NCI-H1694 (cell line): ENCODE measurements at regions not wholly inside any gene's neighbourhood (a gene's known extent, or its start where the extent isn't known, plus 50 kb on each side); places are given as distances from the start of the nearest gene placed in this dataset.
"Not testable (repeated sequence)": the region's sequence is repeated elsewhere in the genome, so short reads cannot be mapped to it uniquely, and the experiment has no call there.

ENCODE experiments used
- DNase-seq: peaks from one replicate; lab custom pipeline; 2025; lab: John Stamatoyannopoulos, UW

DNA sequence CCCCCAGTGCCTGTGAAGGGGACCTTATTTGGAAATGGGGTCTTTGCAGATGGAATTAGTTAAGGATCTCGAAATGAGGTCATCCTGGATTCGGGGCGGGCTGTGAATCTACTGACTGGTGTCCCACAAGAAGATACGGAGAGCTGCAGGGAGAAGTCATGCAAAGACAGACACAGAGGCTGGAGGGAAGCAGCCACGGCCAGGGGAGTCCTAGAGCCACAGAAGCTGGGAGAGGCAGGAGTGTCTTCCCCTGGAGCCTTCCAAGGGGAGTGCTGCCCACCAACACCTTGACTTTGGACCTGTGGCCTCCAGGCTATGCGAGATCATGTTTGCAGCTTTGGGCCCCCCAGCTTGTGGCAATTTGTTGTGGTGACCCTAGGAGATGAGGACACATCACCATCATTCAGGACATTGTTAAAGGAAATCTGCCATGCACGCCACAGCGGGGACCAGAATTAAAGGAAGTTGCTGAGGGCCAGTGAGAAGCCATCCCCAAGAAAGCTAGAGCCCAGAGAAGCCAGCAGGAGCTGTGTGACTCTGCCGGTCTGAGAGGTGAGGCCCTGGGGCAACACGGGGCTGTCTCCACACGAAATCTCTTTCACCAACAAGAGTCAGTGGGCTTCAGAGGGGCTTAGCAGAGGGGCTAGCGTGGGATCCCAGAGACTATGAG, 434.7 kb downstream of the BRD1 start:
- DNase-seq = no peak

DNA sequence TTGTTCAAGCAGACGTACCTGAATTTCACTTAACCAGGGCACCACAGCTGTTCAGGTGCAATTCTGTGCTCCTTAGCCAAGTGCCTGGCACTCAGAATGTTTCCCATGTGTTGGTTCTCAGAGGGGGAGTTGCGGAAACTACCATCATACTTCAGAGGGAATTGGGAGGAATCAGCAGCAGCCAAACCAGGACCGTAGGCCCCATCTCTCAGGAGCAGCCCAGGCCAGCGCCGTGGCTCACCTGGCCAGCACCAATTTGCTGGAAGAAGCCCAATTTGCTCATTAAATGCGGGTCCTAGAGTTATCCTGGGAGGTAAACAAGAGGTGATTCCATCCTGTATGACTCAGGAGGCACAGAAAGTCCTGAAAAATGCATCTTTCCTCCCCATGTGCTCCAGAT, 435.4 kb downstream of the BRD1 start:
- no peak for DNase-seq

DNA sequence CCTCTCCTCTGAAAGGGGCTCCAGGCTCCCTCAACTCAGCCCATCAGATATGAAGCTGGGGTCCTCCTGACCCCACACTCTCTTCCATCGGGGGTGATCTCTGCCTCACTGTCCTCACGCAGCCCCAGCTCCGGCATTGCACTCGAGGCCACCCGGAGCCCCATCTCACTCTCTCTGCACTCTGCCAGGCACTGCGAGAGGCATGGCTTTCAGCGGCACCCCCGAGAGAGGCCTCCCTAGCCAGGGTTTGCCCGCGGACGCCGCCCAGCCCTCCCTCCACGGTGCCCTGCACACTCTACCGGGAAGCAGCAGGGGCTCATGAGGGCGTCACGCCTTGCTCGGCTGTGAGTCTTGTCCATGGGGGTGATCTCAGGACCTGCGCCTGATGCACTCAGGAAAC, 436.2 kb downstream of the BRD1 start:
- no peak for DNase-seq

DNA sequence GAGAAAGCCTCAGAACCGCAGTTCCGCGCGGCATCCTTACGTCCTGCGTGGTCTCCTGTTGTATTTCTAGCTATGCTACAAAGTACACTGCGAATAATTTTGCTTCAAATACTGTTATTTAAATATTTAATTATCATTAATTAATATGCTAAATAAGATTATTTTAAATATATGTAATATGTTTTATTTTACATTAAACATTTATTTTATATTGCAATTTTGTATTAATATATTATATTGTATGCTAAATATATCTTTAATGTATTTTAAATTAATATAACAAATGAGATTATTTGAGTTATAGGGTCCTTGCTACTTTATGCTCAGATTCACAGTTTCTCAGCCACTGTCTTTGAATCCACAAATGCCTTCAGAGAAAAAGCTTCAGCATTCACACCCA, 436.7 kb downstream of the BRD1 start:
- no peak for DNase-seq

DNA sequence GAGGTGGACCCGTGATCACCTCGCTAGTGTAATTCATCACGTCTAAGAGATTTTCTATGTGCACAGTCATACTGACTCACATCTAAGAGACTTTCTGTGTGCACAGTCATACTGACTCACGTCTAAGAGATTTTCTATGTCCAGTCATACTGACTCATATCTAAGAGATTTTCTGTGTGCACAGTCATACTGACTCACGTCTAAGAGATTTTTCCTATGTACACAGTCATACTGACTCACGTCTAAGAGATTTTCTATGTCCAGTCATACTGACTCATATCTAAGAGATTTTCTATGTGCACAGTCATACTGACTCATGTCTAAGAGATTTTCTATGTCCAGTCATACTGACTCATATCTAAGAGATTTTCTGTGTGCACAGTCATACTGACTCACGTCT, 443.8 kb downstream of the BRD1 start:
- DNase-seq = not testable (repeated sequence)

DNA sequence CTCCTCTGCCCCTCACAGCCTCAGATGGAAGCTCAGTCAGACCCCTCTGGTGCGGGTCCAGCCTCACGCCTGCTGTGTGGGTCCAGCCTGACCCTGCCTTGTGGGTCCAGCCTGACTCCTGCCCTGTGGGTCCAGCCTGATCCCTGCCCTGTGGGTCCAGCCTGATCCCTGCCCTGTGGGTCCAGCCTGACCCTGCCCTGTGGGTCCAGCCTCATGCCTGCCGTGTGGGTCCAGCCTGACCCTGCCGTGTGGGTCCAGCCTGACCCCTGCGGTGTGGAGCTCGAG, 445.3 kb downstream of the BRD1 start:
- DNase-seq = no peak

DNA sequence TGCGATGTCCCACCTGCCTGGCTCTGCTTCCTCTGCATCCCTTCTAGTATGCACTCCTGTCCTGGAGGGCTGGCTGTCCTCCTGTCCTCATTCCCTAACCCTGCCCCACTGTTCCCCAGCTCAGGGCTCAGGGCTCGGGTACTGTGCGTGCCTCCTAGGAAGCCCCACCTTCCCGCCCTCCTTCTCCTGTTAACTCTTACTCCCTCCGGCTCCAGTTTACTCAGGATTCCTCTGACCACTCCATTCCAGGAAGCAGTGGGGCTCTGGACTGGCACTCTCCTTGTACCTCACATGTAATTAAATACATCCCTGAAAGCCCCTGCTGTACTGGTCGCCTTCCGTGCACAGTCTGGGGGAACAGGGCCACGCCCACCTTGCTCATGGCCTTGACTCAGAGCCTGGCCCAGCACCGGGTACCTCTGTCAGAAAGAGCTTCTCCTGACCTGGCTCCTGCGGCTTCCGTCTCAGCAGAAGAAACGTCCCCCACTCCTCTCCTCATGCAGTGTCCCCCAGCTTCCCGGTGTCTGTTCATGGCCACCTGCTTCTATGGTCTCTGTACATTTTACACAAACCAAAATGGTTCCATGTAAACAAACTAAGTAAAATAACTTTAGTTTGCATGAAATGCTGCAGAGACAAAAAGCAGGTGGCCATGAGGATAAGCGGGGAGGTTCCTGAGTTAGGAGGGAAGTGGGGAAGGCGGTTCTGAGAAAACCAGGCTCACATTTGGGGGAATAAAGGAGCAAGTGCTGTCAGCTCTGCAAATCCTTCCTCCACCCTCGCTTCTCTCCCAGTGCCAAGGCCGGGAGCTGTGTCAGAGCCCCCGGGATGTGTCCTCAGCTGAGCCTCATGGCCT, 445.9 kb downstream of the BRD1 start:
- DNase-seq = no peak

DNA sequence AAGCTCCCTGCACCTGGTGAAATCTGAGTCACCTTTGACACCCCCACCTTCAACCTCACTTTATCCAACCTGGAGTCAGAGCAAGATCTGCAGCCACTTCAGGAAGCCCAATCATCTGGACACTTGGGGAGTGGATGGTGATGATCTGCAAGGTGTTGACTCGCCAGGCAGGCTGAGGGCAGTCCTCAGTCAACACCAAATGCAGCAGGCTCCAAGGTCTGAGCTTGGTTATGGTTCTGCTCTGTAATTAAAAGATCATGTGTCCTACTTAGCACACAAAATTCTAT, 446.9 kb downstream of the BRD1 start:
- no peak for DNase-seq

DNA sequence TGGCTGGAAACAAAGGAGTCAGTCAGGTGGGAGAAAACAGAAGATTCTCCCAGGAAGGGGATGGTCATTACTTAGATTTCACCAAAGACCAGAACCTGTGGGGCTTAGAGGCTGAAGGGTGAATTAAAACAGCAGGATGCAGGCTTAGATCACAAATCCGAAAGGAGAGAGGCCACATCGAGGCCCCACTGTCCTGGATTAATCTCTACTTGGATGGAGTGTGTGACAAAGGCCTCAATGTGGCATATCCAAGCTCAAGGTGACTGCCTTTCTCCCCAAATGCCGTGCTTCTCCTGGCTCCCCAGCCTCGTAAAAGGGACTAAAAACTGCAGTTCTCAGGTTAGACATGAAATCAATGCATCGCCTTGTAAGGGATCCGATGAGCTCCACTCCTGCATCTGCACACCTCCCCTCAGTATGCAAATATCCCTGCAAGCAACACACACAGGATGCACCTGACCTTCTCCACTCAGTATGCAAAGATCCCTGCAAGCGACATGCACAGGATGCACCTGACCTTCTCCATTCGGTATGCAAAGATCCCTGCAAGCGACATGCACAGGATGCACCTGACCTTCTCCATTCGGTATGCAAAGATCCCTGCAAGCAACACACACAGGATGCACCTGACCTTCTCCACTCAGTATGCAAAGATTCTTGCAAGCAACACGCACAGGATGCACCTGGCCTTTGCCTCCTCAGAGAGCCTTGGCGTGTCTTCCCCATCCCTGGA, 447.4 kb downstream of the BRD1 start:
- no peak for DNase-seq

DNA sequence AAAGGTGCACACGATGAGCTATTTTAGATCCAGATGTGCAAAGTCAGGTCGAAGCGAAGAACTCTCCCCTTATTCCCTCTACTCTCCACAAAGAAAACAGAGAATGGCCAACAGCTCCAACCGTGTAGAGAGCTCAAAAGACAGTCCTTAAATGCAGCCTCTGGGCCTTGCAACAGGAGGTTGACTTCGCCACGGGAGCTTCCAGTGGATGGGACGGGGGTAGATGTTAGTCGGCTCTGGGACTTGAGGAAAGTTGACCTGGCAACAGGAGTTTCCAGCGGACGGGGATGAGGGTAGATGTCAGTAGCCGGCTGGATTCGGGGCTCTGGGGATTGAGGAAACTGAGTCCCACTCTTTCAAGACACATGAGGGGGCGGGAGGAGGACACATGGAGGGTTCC, 450.4 kb downstream of the BRD1 start:
- DNase-seq = no peak

DNA sequence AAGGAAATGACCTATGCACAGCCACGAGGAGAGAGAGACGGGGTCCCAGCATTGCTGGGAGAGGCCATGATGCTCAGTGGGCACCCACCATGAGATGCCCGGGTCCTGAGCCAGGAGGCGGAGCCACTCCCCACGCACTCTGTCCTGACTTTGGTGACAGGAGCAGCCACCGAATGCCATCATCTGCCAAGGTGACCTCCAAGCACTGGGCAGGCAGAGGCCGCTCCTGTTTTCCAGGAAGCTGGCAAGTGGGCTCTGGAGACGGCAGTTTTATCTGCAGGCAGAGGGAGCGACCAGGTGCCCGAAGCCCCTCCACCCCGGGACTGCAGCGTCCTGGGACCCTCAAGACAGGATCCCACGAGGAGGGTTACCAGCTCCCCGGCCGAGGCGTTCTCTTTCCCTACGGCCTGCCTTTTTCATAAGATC, 453.9 kb downstream of the BRD1 start:
- DNase-seq = no peak

DNA sequence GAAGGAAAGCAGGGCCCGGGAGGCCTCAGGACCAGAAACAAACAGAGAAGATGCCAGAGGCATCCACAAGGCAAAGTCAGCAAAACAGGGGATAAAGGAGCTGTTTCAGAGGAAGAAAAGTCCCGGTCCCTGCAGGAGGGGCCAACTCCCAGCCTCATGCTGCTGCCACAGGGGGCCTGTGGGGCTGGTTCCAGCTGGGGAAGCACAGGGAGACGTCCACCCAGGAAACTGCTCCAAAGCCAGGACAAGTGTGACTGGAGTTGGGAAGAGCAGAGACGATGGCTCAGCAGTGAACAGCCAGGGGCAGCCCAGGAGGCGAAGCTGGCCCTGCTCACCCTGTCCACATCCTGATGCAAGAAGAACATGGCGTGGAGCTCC, 454.4 kb downstream of the BRD1 start:
- no peak for DNase-seq

DNA sequence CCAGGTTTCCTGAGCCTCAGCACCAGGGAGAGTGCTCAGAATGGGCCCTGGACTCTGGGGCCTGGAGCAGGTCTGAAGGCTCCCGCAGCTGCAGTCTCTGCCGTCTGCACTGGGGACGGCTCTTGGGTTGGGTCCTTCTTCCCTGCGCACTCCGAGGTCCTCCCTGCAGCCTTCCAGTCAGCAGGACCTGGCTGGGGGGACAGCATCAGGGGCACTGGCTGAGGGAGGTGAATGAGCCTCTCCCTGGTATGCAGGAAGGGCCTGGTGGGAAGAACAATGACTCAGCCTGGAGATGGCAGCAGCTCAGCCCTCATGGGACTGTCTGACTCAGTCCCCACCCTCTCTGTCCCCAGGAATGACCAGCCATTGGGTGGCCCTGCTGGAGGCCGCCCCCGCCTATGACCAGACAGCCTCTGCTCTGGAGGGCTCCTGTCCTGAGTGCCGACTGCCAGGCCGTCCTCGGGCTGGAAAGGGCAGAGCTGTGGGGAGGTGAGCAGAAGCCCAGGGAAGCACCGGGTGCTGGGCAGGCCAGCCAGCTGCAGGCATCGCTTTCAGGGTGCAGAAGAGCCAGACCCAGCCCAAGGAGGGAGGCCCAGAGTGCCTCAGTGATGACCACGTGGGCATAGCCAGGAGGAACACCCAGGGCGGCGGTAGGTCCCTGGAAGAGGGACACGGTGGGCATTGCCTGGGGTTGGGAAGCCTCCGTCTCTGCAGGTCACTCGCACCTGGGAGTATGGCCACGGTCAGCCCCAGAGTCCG, 455.0 kb downstream of the BRD1 start:
- DNase-seq = no peak

DNA sequence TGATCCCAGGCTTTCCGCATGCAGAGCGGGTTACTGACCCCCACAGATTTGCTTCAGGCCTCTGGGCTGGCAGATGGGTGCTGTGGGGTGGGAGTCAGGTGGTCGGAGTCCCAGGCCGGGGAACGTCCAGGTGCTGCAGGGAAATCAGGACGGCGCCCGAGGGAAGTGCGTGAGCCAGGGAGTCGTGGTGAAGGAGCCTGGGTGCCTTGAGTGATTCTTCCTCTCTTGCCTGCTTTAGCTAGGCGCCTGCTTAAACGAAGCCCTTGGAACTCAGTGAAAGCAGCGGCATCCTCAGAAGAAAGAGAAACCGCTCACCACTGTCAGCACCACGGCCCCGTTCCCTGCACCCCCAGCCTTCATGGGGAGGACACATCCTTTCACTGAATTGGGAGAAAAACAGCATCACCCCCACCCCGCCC, 455.6 kb downstream of the BRD1 start:
- DNase-seq = no peak

DNA sequence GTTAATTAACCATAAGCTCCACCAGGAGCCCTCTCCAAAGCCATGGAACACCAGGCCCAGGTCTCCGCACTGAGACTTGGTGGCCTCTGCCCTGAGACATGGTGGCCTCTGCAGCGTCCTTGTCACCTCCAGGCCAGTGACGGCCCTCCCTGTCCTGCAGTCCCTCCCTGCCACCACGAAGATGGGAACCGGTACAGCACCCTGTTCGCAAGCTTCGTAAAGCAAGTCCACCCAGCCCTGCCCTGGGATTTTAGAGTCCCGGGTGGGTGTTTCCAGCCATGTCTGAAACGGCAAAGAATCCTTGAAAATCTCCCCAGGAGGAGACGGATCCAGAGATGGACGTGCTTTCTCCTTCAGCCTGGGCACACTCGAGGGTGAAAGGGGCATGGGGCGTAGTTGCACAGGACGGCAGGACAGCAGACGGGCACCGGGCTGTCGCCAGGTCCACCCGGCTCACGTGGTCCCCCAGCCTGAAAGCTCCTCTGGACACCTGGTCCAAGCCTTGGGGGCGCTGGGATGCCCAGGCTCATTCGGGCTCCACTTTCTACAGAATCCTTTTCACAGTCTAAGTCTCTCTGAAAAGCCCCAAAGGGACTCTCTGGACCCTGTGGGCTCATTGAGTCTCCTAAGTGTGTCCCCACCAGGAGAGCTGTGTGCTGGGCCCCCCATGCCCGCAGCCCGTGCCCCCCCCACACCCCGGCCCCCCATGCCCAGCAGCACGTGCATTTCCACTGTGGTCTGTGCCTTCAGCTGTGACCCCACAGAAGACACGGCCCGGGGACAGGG, 456.2 kb downstream of the BRD1 start:
- DNase-seq = no peak

DNA sequence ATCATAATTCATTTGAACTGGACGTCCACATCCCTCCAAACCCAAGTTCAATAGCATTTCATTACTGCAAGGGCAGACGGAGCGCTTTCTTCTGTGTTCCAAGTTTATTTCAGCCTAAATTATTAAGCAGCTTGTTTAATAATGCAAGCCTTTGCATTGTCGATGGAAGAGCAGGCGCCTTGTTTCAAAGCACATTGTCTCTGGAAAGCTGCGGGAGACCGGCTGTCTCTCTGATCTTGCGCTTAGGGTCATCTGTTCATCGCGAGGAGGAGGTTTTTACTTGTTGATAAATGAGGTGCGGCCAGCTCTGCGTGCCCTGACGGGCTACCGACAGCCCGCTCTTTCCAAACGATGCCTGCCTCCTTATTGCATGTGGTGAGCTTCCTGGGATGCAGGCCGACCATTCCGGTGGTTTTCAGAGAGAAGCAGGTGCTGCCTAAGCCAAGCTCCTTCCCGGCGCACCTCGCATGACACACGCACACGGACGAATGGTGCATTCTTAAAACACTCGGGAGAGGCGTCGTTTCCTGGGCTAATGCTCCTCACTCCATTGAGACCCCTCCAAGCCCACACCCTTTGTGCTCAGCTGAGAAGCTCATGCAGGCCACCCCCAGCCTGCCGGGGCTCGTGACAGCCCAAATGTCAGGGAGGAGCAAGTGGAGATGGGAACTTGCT, 456.9 kb downstream of the BRD1 start:
- DNase-seq = no peak

DNA sequence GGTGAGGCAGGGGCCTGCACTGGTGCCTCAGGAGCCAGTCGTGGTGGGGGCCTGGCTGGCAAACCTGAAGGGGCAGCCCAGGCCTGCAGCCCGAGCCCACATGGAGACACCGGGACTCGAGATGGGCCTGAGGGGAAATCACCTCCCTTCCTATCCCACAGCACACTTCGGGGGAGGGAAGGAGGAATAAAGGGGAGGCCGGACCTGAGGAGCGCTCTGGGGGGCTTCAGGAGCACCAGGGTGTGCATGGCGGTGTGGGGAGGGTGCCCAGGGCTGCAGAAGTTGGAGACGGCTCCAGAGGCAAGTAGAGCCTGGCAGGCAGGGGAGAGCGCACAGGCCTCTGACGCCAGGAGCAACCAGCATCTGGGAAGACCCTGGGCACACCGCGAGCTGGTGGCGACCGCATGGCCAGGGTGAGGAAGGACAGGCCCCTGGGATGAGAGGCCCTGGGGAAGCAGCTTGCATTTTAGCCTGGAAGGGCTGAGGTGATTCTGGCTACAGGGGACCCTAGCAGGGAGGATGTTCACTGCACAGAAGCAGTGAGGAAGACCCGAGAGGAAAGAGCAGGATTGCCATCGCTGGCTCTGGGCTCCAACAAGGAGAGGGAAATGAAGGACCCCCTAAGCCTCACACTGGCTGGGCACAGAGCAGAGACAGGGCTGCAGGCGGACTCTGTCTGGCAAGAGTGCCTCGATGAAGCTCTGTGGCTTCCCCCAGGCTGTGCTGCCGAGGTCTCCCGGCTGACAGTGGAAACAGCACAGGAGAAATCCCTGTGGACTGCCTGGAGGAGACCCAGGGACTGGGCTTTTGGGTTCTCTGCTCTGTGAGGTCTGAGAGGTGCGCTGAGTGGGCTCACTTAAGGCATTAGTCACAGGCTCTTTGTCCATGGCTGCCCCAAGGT, 457.7 kb downstream of the BRD1 start:
- no peak for DNase-seq

DNA sequence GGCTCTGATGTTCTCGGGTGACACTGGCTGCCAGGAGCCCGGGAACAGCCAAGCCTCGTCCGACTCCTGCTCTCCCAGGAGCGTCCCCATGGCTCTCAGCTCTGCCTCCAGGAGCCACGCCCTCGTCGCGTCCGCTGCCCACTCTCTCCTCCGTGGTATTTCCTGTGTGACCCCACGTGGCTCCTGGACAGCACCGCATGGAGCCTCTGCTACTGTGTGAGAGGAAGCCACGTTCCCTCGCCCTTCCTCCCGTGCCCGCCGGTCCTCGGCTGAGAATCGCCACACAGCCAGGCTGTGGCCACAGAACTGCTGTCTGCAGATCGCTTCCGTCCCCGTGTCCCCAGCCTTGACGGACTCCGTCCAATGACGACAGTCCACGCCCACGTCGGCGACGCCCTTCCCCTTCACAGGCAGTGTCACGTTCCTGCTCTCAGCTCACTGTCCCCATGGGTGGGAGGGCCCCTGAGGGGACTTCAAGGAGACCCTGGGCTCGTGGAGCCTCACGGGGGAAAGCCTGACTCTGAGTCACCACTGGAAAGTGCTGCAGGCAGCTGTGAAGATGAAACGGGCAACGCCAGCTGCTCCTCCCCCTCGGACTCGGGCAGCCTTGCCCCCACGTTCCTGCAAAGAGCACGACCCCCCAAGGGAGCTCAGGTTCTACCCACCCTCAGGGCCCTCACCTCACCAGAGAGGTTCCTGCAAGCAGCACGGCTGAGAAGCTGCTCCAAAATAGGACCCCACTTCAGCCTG, 458.5 kb downstream of the BRD1 start:
- DNase-seq = no peak

DNA sequence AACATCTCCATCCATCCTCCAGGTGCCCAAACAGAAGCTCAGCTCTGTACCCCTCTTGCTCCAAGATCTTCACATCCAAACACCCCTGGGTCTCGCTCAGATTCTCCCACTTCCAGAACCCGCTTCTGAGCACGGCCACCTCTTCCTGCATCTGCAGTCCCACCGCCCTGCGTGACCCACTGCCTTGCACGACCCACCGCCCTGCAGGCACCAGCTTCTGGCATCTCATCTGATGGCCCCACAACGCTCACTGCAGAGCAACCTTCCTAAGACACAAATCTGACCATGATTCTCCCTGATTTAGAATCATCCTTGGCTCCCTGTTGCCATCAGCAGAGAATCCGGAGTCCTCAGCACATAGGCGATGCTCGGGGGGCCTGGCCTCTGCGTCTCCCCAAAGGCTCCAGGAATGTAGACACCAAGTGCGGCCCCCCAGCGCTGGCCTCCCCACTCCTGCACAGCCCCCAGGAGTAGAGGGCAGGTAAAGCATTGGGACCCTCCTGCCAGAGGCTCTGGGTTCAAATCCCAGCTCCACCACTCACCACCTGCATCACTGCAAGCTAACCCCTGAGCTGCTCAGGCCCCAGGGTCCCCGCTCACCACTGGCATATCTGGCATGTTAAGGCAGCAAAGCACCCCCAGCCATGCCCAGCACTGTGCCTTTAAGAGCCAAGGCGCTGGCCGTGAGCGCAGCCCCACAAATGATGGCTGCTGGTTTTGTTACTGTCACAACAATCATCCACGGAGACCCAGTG, 459.3 kb downstream of the BRD1 start:
- DNase-seq = no peak
